ENCODE measurements at regions not wholly inside any gene's neighbourhood (a gene's known extent, or its start where the extent isn't known, plus 50 kb on each side); places are given as distances from the start of the nearest gene placed in this dataset.
"Not testable (repeated sequence)": the region's sequence is repeated elsewhere in the genome, so short reads cannot be mapped to it uniquely, and the experiment has no call there.

DNA sequence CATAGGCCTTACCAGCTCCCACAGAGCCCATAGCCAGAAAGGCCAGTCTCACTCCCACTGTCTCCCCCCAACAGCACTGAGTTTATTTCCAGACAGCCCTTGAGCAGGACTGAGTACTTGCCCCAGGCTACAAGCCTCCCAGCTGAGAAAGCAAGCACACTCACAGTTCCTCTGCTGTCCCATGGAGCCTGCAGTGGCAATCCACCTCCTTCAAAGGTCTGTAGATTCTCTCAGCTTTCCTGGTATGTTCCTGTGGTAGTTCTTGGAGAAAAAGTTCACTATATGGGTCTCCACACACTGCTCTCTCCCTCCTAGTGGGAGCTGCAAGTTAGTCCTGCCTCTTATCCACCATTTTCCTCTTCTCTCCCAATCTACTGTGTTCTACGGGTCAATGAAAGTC lies 728.7 kb downstream of the DIAPH3 start:
- no peak for TF ChIP-seq POLR2A (IDR thresholded peaks at IDR 0.05; ENCODE audit: low read depth)
- TF ChIP-seq EP300 (IDR thresholded peaks at IDR 0.05): no peak
- no peak for TF ChIP-seq CTCF (IDR thresholded peaks at IDR 0.05)
- Histone ChIP-seq H3K27ac (replicated peaks in 1 of 4) (no peak overlapping the region), H3K36me3 (no peaks in the 10 kb centered on the region), H3K4me1 (no peaks in the 10 kb centered on the region), H3K9me3 (peaks cover 0 to 26% (median 17%) of the 10 kb centered on the region in 4 donors), H3K4me3 (no peak overlapping the region), H3K27me3 (no peaks in the 10 kb centered on the region)
- no peak for DNase-seq (ENCODE audit: extremely low spot score)
- intact Hi-C loops (cut with DNase I): no loop called here
- WGBS: 97% methylated on average over 1 of the region's 1 CpG

GRCh38 chr13:59437544-59438301 lies 726.0 kb downstream of the DIAPH3 start:
- Histone ChIP-seq H3K4me3 (no peak overlapping the region), H3K9me3 (peaks cover 0 to 15% (median 11%) of the 10 kb centered on the region in 4 donors), H3K4me1 (no peaks in the 10 kb centered on the region), H3K27ac (replicated peaks in 1 of 4) (no peak overlapping the region), H3K36me3 (no peaks in the 10 kb centered on the region), H3K27me3 (no peaks in the 10 kb centered on the region)
- no peak for DNase-seq (ENCODE audit: extremely low spot score)
- WGBS: 54% methylated on average over 2 of the region's 2 CpGs
- TF ChIP-seq POLR2AphosphoS5 (IDR thresholded peaks at IDR 0.05): no peak
- TF ChIP-seq POLR2A (IDR thresholded peaks at IDR 0.05; ENCODE audit: low read depth): no peak
- no peak for TF ChIP-seq CTCF (IDR thresholded peaks at IDR 0.05)
- TF ChIP-seq EP300 (IDR thresholded peaks at IDR 0.05): no peak
- intact Hi-C loops (cut with DNase I): no loop called here

DNA sequence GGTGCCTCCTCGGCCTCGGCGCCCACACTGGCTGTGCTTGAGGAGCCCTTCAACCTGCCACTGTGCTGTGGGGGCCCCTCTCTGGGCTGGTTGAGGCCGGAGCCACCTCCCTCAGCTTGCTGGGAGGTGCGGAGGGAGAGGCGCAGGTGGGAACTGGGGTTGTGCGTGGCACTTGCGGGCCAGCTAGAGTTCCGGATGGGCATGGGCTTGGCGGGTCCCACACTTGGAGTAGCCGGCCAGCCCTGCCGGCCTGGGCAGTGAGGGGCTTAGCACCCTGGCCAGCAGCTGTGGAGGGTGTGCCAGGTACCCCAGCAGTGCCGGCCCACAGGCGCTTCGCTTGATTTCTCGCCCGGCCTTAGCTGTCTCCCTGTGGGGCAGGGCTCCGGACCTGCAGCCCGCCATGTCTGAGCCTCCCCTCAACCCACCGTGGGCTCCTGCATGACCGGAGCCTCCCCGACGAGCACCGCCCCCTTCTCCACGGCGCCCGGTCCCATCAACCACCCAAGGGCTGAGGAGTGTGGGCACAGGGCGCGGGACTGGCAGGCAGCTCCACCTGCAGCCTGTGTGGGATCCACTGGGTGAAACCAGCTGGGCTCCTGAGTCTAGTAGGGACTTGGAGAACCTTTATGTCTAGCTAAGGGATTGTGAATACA lies 723.8 kb downstream of the DIAPH3 start:
- intact Hi-C loops (cut with DNase I): no loop called here
- DNase-seq (ENCODE audit: extremely low spot score): no peak
- Histone ChIP-seq H3K27ac (replicated peaks in 1 of 4) (no peak overlapping the region), H3K4me1 (no peaks in the 10 kb centered on the region), H3K4me3 (no peak overlapping the region), H3K27me3 (no peaks in the 10 kb centered on the region), H3K36me3 (no peaks in the 10 kb centered on the region), H3K9me3 (no peaks in the 10 kb centered on the region)
- TF ChIP-seq POLR2A (IDR thresholded peaks at IDR 0.05; ENCODE audit: low read depth) (no peak), CTCF (IDR thresholded peaks at IDR 0.05) (no peak), POLR2AphosphoS5 (IDR thresholded peaks at IDR 0.05) (no peak)
- WGBS: 85% methylated on average over 25 of the region's 29 CpGs

DNA sequence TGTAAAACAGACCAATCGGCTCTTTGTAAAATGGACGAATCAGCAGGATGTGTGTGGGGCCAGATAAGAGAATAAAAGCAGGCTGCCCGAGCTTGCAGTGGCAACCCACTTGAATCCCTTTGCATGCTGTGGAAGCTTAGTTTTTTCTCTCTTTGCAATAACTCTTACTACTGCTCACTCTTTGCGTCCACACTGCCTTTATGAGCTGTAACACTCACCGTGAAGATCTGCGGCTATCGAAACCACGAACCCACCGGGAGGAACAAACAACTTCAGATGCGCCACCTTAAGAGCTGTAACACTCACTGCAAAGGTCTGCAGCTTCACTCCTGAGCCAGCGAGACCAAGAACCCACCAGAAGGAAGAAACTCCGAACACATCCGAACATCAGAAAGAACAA lies 722.7 kb downstream of the DIAPH3 start:
- 70% methylated on average over 13 of the region's 13 CpGs for WGBS

GRCh38 chr13:59441596-59442280 lies 722.0 kb downstream of the DIAPH3 start:
- Histone ChIP-seq H3K27ac (replicated peaks in 1 of 4) (no peak overlapping the region), H3K9me3 (no peaks in the 10 kb centered on the region), H3K4me3 (no peak overlapping the region), H3K4me1 (no peaks in the 10 kb centered on the region), H3K27me3 (no peaks in the 10 kb centered on the region), H3K36me3 (no peaks in the 10 kb centered on the region)
- intact Hi-C loops (cut with DNase I): no loop called here
- DNase-seq (ENCODE audit: extremely low spot score): no peak
- TF ChIP-seq EP300 (IDR thresholded peaks at IDR 0.05) (no peak), CTCF (IDR thresholded peaks at IDR 0.05) (no peak), POLR2AphosphoS5 (IDR thresholded peaks at IDR 0.05) (no peak), POLR2A (IDR thresholded peaks at IDR 0.05; ENCODE audit: low read depth) (no peak)
- 93% methylated on average over 7 of the region's 7 CpGs for WGBS

More for the DNA sequence above, 722.7 kb downstream of the DIAPH3 start:
- H3K27ac ChIP-seq (replicated peaks in 1 of 4); H3K4me1 ChIP-seq; H3K4me3 ChIP-seq; H3K36me3 ChIP-seq; DNase-seq (ENCODE audit: extremely low spot score); intact Hi-C loops (cut with DNase I); H3K9me3 ChIP-seq; H3K27me3 ChIP-seq: not testable (repeated sequence)
